Smooth muscle cell of the brain vasculature (primary cell): ENCODE measurements at regions not wholly inside any gene's neighbourhood (a gene's known extent, or its start where the extent isn't known, plus 50 kb on each side); places are given as distances from the start of the nearest gene placed in this dataset.
"Not testable (repeated sequence)": the region's sequence is repeated elsewhere in the genome, so short reads cannot be mapped to it uniquely, and the experiment has no call there.

Experiments
- DNase-seq: peaks from one replicate; pipeline ENCODE4 v3.0.0-alpha.2; 2012; ENCODE audit warnings: low read depth, low spot score

- DNase-seq, result no peak
Observed at GRCh38 chr5:164277720-164278119, 772.3 kb downstream of the MAT2B start.

GRCh38 chr5:164289526-164289925, 784.1 kb downstream of the MAT2B start:
- DNase-seq, result no peak

GRCh38 chr5:164296603-164297080, 791.2 kb downstream of the MAT2B start:
- DNase-seq, result no peak

- no peak for DNase-seq
Observed at GRCh38 chr5:164298165-164298564, 792.7 kb downstream of the MAT2B start.

GRCh38 chr5:164300295-164300694, 794.9 kb downstream of the MAT2B start:
- no peak for DNase-seq

- DNase-seq, result no peak
Observed at GRCh38 chr5:164301136-164301535, 795.7 kb downstream of the MAT2B start.

GRCh38 chr5:164301708-164302107, 796.3 kb downstream of the MAT2B start:
- no peak for DNase-seq

GRCh38 chr5:164302533-164303235, 797.3 kb downstream of the MAT2B start:
- DNase-seq, result no peak

- DNase-seq, result no peak
Observed at GRCh38 chr5:164303646-164304215, 798.3 kb downstream of the MAT2B start.

GRCh38 chr5:164306662-164307061, 801.2 kb downstream of the MAT2B start:
- DNase-seq, result no peak

- DNase-seq, result no peak
Observed at GRCh38 chr5:164312801-164313200, 807.4 kb downstream of the MAT2B start.

GRCh38 chr5:164317676-164318075, 812.3 kb downstream of the MAT2B start:
- no peak for DNase-seq

GRCh38 chr5:164319161-164319560, 813.7 kb downstream of the MAT2B start:
- DNase-seq, result no peak

- DNase-seq, result no peak
Observed at GRCh38 chr5:164324239-164324638, 818.8 kb downstream of the MAT2B start.

GRCh38 chr5:164326219-164326618, 820.8 kb downstream of the MAT2B start:
- DNase-seq, result no peak

- DNase-seq, result not testable (repeated sequence)
Observed at GRCh38 chr5:164327166-164327565, 821.7 kb downstream of the MAT2B start.

GRCh38 chr5:164332349-164333196, 827.2 kb downstream of the MAT2B start:
- DNase-seq, result no peak

- DNase-seq, result no peak
Observed at GRCh38 chr5:164335837-164336236, 830.4 kb downstream of the MAT2B start.

GRCh38 chr5:164336276-164336675, 830.9 kb downstream of the MAT2B start:
- no peak for DNase-seq

- DNase-seq, result peak; percentile 15
Observed at GRCh38 chr5:164336906-164337305, 831.5 kb downstream of the MAT2B start.

GRCh38 chr5:164341056-164341619, 835.7 kb downstream of the MAT2B start:
- no peak for DNase-seq

GRCh38 chr5:164345173-164345849, 839.9 kb downstream of the MAT2B start:
- no peak for DNase-seq
